ENCODE measurements at regions not wholly inside any gene's neighbourhood (a gene's known extent, or its start where the extent isn't known, plus 50 kb on each side); places are given as distances from the start of the nearest gene placed in this dataset.

DNA sequence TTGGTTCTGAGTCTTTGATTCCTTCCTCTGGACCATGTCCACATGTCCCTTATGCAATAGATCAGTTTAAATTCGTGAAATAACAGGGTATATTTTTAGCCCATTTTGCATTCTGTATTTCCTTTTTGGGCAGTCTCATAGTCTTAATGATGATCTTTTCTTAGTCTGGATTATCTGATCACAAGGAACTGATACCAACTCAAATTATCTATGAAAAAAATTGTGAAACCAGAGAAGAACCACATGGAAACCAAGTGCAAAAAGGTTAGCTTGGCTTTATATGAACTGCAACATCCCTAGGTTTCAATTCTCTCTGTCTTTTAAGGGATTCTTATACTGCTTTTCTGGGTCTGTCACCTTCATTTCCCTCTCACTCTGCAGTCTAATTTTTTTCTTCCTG is 608.6 kb upstream of the AADAT start:
- Mint-ChIP-seq H3K36me3 (no peaks in the 10 kb centered on the region), H3K27ac (no peak overlapping the region), H3K4me1 (no peaks in the 10 kb centered on the region), H3K9me3 (peaks cover 8 to 12% of the 10 kb centered on the region in 2 donors), H3K27me3 (ENCODE audit: low read depth in 2 of 2) (no peaks in the 10 kb centered on the region), H3K4me3 (no peak overlapping the region)
- no peaks in the 10 kb centered on the region for H3K27me3 ChIP-seq (ENCODE audit: control insufficient read depth, insufficient read depth, low read length)
- TF ChIP-seq, protein P1, sequence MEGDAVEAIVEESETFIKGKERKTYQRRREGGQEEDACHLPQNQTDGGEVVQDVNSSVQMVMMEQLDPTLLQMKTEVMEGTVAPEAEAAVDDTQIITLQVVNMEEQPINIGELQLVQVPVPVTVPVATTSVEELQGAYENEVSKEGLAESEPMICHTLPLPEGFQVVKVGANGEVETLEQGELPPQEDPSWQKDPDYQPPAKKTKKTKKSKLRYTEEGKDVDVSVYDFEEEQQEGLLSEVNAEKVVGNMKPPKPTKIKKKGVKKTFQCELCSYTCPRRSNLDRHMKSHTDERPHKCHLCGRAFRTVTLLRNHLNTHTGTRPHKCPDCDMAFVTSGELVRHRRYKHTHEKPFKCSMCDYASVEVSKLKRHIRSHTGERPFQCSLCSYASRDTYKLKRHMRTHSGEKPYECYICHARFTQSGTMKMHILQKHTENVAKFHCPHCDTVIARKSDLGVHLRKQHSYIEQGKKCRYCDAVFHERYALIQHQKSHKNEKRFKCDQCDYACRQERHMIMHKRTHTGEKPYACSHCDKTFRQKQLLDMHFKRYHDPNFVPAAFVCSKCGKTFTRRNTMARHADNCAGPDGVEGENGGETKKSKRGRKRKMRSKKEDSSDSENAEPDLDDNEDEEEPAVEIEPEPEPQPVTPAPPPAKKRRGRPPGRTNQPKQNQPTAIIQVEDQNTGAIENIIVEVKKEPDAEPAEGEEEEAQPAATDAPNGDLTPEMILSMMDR (IDR thresholded peaks at IDR 0.05) = no peak
- no peaks in the 10 kb centered on the region for H3K4me1 ChIP-seq (ENCODE audit: control insufficient read depth, insufficient read depth, low read length)
- DNase-seq (no peak), ATAC-seq (no peak)
- H3K27ac ChIP-seq (ENCODE audit: low read length) = no peak overlapping the region
- WGBS (ENCODE audit: insufficient coverage) = 0% methylated on average over 1 of the region's 1 CpG
- H3K36me3 ChIP-seq (ENCODE audit: control insufficient read depth, insufficient read depth, low read length) = no peaks in the 10 kb centered on the region
- H3K4me3 ChIP-seq (ENCODE audit: low read length) = no peak overlapping the region
- intact Hi-C loops (cut with micrococcal nuclease) = no loop called here
- no peaks in the 10 kb centered on the region for H3K9me3 ChIP-seq (ENCODE audit: control insufficient read depth, insufficient read depth, low read length)

DNA sequence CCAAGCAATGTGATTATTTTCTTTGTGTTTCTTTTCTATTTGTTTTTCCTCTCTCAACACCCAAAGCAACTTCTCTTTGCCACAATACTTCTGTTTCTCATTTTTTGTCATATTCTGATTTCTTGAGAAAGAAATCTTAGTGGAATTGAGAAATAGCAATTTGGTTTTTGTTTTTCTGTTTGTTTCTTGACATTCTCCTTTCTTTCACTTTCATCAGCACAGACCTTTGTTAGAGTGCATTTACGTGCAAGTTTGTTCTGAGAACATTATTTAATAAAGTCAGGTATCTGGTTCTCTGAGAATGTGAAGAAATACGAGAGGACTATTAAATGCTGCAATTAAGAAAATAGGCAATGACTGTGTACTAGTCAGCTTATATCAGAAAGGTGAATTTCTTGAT is 608.1 kb upstream of the AADAT start:
- no CpG with 5 or more reads among the region's 2 CpGs for WGBS (ENCODE audit: insufficient coverage)
- Mint-ChIP-seq H3K4me3 (no peak overlapping the region), H3K36me3 (no peaks in the 10 kb centered on the region), H3K4me1 (no peaks in the 10 kb centered on the region), H3K27me3 (ENCODE audit: low read depth in 2 of 2) (no peaks in the 10 kb centered on the region), H3K27ac (no peak overlapping the region), H3K9me3 (peaks cover 8 to 12% of the 10 kb centered on the region in 2 donors)
- TF ChIP-seq, protein P1 (IDR thresholded peaks at IDR 0.05) = no peak
- DNase-seq = no peak
- intact Hi-C loops (cut with micrococcal nuclease) = no loop called here
- ATAC-seq = no peak
- H3K9me3 ChIP-seq (ENCODE audit: control insufficient read depth, insufficient read depth, low read length) = no peaks in the 10 kb centered on the region
- no peaks in the 10 kb centered on the region for H3K27me3 ChIP-seq (ENCODE audit: control insufficient read depth, insufficient read depth, low read length)
- H3K27ac ChIP-seq (ENCODE audit: low read length) = no peak overlapping the region
- H3K4me3 ChIP-seq (ENCODE audit: low read length) = no peak overlapping the region
- H3K36me3 ChIP-seq (ENCODE audit: control insufficient read depth, insufficient read depth, low read length) = no peaks in the 10 kb centered on the region
- H3K4me1 ChIP-seq (ENCODE audit: control insufficient read depth, insufficient read depth, low read length) = no peaks in the 10 kb centered on the region

DNA sequence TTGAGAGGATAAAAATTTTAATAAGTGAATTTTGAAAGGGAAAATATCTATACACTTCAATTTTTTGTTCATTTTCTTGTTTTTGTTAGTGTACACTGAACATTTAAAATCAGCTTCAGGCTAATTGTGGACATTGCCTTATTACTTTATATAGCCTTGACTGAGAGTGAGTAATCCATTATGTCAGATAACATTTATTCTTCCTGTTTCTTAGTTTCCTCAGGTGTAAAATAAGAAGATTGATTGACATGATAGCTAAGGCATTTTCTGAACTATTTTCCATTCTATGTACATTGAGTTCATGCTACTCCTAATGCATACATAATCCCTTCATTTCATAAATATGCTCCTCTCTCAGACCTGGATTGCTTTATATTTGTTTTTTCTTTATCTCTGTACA is 607.3 kb upstream of the AADAT start:
- Mint-ChIP-seq H3K4me3 (no peak overlapping the region), H3K36me3 (no peaks in the 10 kb centered on the region), H3K4me1 (no peaks in the 10 kb centered on the region), H3K27ac (no peak overlapping the region), H3K9me3 (peaks cover 8 to 12% of the 10 kb centered on the region in 2 donors), H3K27me3 (ENCODE audit: low read depth in 2 of 2) (no peaks in the 10 kb centered on the region)
- H3K9me3 ChIP-seq (ENCODE audit: control insufficient read depth, insufficient read depth, low read length) = no peaks in the 10 kb centered on the region
- no peak overlapping the region for H3K27ac ChIP-seq (ENCODE audit: low read length)
- H3K27me3 ChIP-seq (ENCODE audit: control insufficient read depth, insufficient read depth, low read length) = no peaks in the 10 kb centered on the region
- no peaks in the 10 kb centered on the region for H3K36me3 ChIP-seq (ENCODE audit: control insufficient read depth, insufficient read depth, low read length)
- H3K4me1 ChIP-seq (ENCODE audit: control insufficient read depth, insufficient read depth, low read length) = no peaks in the 10 kb centered on the region
- TF ChIP-seq, protein P1 (IDR thresholded peaks at IDR 0.05) = no peak
- ATAC-seq (no peak), DNase-seq (no peak)
- no peak overlapping the region for H3K4me3 ChIP-seq (ENCODE audit: low read length)
- intact Hi-C loops (cut with micrococcal nuclease) = no loop called here

DNA sequence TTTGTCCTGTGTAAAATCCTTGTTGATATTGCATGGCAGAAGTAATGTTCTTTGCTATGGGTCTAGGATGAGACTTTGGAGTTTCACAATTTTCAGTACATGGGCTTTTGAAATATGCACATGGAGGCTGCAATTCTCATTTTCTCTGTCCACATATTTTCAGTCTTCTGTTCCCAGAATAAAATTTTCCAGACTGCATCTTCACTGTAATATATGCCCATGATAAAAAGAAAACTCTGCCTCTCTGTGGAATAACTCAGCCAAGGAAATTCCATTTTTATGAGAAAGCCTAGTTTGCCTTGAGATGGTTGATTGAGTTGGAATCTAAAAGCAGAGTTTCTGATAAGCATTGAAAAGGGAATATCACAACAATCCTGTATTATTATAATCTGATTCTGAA is 601.4 kb upstream of the AADAT start:
- Mint-ChIP-seq H3K27ac (no peak overlapping the region), H3K9me3 (peaks cover 7% of the 10 kb centered on the region in 2 donors), H3K4me1 (no peaks in the 10 kb centered on the region), H3K36me3 (no peaks in the 10 kb centered on the region), H3K4me3 (no peak overlapping the region), H3K27me3 (ENCODE audit: low read depth in 2 of 2) (no peaks in the 10 kb centered on the region)
- H3K4me3 ChIP-seq (ENCODE audit: low read length) = no peak overlapping the region
- DNase-seq (no peak), ATAC-seq (no peak)
- H3K36me3 ChIP-seq (ENCODE audit: control insufficient read depth, insufficient read depth, low read length) = no peaks in the 10 kb centered on the region
- no peaks in the 10 kb centered on the region for H3K4me1 ChIP-seq (ENCODE audit: control insufficient read depth, insufficient read depth, low read length)
- H3K9me3 ChIP-seq (ENCODE audit: control insufficient read depth, insufficient read depth, low read length) = peaks cover 3% of the 10 kb centered on the region
- intact Hi-C loops (cut with micrococcal nuclease) = no loop called here
- H3K27ac ChIP-seq (ENCODE audit: low read length) = no peak overlapping the region
- H3K27me3 ChIP-seq (ENCODE audit: control insufficient read depth, insufficient read depth, low read length) = no peaks in the 10 kb centered on the region
- TF ChIP-seq, protein P1 (IDR thresholded peaks at IDR 0.05) = no peak
